ENCODE measurements at regions not wholly inside any gene's neighbourhood (a gene's known extent, or its start where the extent isn't known, plus 50 kb on each side); places are given as distances from the start of the nearest gene placed in this dataset.
"Not testable (repeated sequence)": the region's sequence is repeated elsewhere in the genome, so short reads cannot be mapped to it uniquely, and the experiment has no call there.

DNA sequence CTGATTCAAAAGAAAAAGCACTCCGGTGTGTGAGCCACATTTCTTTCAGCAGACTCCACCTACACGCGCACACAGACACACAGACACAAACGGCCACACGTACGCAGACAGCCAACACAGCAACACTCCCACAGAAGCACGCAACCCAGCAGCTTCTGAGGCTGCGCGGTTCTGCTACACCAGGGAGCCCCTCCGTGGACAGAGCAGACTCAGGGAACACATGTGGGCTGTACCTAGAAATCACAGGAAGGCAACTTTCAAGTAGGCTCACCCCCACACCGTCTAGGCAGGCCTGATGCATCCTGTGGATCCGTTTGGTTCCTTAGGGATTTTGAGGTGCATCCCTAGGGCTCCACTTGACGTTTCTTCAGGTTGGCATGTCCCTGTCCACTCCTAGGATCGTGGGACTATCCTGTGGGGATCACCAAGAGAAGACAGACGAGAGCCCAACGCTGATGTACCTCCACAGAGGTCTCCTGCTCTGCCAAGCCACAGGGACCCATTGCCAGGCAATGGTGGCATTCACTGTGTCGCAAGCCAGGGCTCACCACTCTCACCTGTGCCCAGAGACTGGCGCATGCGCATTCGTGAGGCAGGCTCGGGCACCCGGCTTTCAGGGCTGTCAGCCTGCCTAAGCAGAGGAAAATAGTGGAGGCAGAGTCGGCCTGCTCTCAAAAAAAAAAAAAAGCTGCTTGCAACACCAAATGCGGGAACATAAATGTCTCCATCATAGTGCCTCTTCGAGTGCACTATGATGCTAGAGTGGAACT, 2333.3 kb downstream of the TP53TG3F start:
- no peak for DNase-seq (ENCODE audit: low read depth in 4 of 4, low spot score in 2 of 4)

DNA sequence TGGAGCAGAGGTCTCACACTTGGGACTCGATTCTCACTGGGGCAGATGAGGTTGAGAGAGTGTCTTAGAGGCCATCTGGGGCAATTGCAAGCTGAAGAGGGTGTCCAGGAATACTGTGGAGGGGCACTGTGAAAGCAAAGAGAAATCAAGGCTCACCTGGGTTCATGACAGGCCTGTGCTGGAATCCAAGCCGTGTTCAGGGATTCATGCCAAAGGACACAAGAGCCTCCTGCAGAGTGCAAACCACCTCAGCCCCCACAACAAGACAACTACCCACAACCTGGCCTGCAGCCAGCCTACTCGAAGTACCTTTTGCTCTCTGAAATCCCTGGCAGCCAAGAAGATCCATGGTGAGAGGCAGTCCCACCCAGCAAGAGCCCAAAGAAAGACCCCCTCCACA, 2334.2 kb downstream of the TP53TG3F start:
- no peak for DNase-seq (ENCODE audit: low read depth in 4 of 4, low spot score in 2 of 4)

GRCh38 chr16:35794896-35795295, 2335.5 kb downstream of the TP53TG3F start:
- no peak for DNase-seq (ENCODE audit: low read depth in 4 of 4, low spot score in 2 of 4)

GRCh38 chr16:35795361-35796029, 2336.1 kb downstream of the TP53TG3F start:
- DNase-seq (ENCODE audit: low read depth in 4 of 4, low spot score in 2 of 4), result no peak

DNA sequence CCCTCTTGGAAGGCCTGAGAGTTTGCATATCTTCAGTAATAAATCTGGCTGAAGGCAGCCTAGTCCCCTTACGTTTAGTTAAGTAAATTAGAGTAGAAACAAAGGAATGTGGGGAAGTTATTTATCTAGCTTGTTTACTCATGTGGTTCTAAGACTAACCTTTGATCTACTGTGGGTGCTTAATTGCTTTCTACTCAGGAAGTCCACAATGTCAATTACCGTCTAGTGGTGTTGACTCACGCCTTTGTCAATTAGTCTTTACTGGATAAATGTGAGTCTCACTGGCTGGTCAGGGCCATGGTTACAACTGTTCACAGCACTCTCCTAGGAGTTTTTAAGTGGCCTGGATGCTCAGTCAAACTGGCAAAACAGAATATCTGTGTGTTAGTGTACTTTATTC, 2338.4 kb downstream of the TP53TG3F start:
- no peak for DNase-seq (ENCODE audit: low read depth in 4 of 4, low spot score in 2 of 4)

- DNase-seq (ENCODE audit: low read depth in 4 of 4, low spot score in 2 of 4), result no peak
Observed at GRCh38 chr16:35798885-35799426, 2339.5 kb downstream of the TP53TG3F start.

- not testable (repeated sequence) for DNase-seq (ENCODE audit: low read depth in 4 of 4, low spot score in 2 of 4)
Observed at GRCh38 chr16:35804465-35804864, 2345.1 kb downstream of the TP53TG3F start.

- no peak for DNase-seq (ENCODE audit: low read depth in 4 of 4, low spot score in 2 of 4)
Observed at GRCh38 chr16:35823342-35823741, 2363.9 kb downstream of the TP53TG3F start.

DNA sequence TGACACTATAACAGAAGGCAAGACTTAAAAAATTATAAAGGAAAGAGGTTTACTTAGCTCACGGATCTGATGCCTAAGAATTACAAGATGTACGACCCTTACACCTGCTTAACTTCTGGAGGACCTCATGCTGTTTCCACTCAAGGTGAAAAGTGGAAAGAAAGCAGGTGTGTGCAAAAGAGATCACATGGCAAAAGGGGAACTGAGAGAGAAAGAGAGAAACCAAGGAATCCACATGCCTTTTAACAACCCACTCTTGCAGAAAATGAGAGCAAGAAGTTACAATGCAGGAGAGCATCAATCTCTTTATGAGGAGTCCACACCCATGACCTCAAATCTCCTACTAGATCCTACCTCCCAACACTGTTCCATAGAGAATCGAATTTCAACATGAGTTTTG, 2382.2 kb downstream of the TP53TG3F start:
- no peak for DNase-seq (ENCODE audit: low read depth in 4 of 4, low spot score in 2 of 4)

- no peak for DNase-seq (ENCODE audit: low read depth in 4 of 4, low spot score in 2 of 4)
Observed at GRCh38 chr16:35862242-35862641, 2402.8 kb downstream of the TP53TG3F start.

GRCh38 chr16:35868630-35869029, 2409.2 kb downstream of the TP53TG3F start:
- no peak for DNase-seq (ENCODE audit: low read depth in 4 of 4, low spot score in 2 of 4)

DNA sequence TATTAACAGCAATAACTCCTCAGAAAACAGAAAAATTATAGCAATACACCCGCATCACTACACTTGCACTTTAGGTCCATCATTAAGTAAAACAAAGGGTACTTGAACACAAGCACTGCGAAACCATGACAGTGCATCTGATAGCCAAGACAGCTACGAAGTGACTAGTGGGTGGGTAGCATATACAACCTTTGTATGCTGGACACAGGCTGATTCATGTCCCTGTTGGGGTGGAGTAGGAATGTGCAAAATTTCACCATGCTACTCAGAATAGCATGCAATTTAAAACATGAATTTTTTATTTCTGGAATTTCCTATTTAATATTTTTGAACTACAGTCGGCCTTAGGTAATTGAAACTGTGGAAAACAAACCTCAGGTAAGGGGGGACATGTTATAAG, 2414.1 kb downstream of the TP53TG3F start:
- DNase-seq (ENCODE audit: low read depth in 4 of 4, low spot score in 2 of 4), result no peak

GRCh38 chr16:35881654-35882053, 2422.2 kb downstream of the TP53TG3F start:
- no peak for DNase-seq (ENCODE audit: low read depth in 4 of 4, low spot score in 2 of 4)

GRCh38 chr16:35906440-35906839, 2447.0 kb downstream of the TP53TG3F start:
- no peak for DNase-seq (ENCODE audit: low read depth in 4 of 4, low spot score in 2 of 4)

- DNase-seq (ENCODE audit: low read depth in 4 of 4, low spot score in 2 of 4), result no peak
Observed at GRCh38 chr16:35908152-35908551, 2448.7 kb downstream of the TP53TG3F start.

GRCh38 chr16:35908942-35909341, 2449.5 kb downstream of the TP53TG3F start:
- no peak for DNase-seq (ENCODE audit: low read depth in 4 of 4, low spot score in 2 of 4)

- no peak for DNase-seq (ENCODE audit: low read depth in 4 of 4, low spot score in 2 of 4)
Observed at GRCh38 chr16:35909351-35909954, 2450.0 kb downstream of the TP53TG3F start.

- DNase-seq (ENCODE audit: low read depth in 4 of 4, low spot score in 2 of 4), result no peak
Observed at GRCh38 chr16:35910409-35910808, 2451.0 kb downstream of the TP53TG3F start.

DNA sequence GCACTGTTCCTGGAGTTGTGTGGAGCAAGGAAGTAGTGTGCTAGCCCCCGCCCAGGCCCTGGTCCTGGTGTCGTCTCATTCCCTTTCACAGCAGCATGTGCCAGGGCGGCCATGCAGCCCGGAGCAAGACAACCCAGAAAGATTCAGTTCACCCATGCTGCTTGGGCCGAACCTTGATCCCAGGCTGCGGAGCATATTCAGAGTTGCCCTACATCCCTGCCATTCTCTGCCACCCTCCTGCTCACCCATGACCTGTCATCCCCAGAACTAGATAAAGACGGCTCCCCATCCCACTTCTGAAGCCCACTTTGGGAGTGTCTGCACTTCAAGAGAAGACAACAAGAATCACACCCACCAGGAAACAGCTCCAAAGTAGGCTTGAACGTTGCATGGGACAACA, 2452.5 kb downstream of the TP53TG3F start:
- no peak for DNase-seq (ENCODE audit: low read depth in 4 of 4, low spot score in 2 of 4)

GRCh38 chr16:35931722-35932121, 2472.3 kb downstream of the TP53TG3F start:
- no peak for DNase-seq (ENCODE audit: low read depth in 4 of 4, low spot score in 2 of 4)

All from left renal cortex interstitium (tissue), 4 donors.